ENCODE measurements at regions not wholly inside any gene's neighbourhood (a gene's known extent, or its start where the extent isn't known, plus 50 kb on each side); places are given as distances from the start of the nearest gene placed in this dataset.

GRCh38 chrX:148159796-148160195 lies 178.7 kb downstream of the FMR1NB start:
- DNase-seq (ENCODE audit: low spot score): no peak
- H3K27ac ChIP-seq: no peak overlapping the region
- TF ChIP-seq POLR2AphosphoS5 (IDR thresholded peaks at IDR 0.05) (no peak), POLR2A (IDR thresholded peaks at IDR 0.05) (no peak)
- TF ChIP-seq, protein P1, sequence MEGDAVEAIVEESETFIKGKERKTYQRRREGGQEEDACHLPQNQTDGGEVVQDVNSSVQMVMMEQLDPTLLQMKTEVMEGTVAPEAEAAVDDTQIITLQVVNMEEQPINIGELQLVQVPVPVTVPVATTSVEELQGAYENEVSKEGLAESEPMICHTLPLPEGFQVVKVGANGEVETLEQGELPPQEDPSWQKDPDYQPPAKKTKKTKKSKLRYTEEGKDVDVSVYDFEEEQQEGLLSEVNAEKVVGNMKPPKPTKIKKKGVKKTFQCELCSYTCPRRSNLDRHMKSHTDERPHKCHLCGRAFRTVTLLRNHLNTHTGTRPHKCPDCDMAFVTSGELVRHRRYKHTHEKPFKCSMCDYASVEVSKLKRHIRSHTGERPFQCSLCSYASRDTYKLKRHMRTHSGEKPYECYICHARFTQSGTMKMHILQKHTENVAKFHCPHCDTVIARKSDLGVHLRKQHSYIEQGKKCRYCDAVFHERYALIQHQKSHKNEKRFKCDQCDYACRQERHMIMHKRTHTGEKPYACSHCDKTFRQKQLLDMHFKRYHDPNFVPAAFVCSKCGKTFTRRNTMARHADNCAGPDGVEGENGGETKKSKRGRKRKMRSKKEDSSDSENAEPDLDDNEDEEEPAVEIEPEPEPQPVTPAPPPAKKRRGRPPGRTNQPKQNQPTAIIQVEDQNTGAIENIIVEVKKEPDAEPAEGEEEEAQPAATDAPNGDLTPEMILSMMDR (IDR thresholded peaks at IDR 0.05): no peak

DNA sequence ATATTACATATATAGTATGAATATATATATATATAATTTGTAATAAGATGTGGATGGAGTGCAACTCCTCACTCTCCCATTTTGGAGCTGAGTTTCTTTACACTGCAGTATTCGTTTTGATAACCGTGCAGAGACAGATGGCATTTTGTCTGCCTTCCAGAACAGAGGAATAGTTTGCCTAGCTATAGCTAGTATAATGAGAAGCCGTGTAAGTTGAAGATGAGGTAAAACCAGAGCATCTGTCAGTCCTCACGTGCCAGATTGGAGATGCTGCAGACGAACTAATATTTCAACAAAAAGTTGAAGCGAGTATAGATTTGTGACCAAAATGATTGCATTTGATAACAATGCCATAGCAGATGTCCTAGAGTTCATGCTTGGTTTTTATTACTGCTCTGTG lies 180.6 kb downstream of the FMR1NB start:
- no peak for DNase-seq (ENCODE audit: low spot score)
- intact Hi-C loops (cut with DNase I): no loop called here
- no peak overlapping the region for H3K4me3 ChIP-seq
- TF ChIP-seq POLR2A (IDR thresholded peaks at IDR 0.05): no peak
- TF ChIP-seq, protein P1 (IDR thresholded peaks at IDR 0.05): no peak
- TF ChIP-seq POLR2AphosphoS5 (IDR thresholded peaks at IDR 0.05): no peak
- 77% methylated on average over 6 of the region's 6 CpGs for WGBS
- H3K4me1 ChIP-seq (replicated peaks): no peaks in the 10 kb centered on the region
- no peaks in the 10 kb centered on the region for H3K36me3 ChIP-seq
- H3K27ac ChIP-seq: no peak overlapping the region
- no peaks in the 10 kb centered on the region for H3K27me3 ChIP-seq (replicated peaks; ENCODE audit: insufficient read depth)
- H3K9me3 ChIP-seq: no peaks in the 10 kb centered on the region

More at GRCh38 chrX:148159796-148160195, 178.7 kb downstream of the FMR1NB start:
- intact Hi-C loops (cut with DNase I): no loop called here
- no peaks in the 10 kb centered on the region for H3K36me3 ChIP-seq
- no peaks in the 10 kb centered on the region for H3K4me1 ChIP-seq (replicated peaks)
- H3K9me3 ChIP-seq: no peaks in the 10 kb centered on the region
- H3K4me3 ChIP-seq: no peak overlapping the region
- no peaks in the 10 kb centered on the region for H3K27me3 ChIP-seq (replicated peaks; ENCODE audit: insufficient read depth)

DNA sequence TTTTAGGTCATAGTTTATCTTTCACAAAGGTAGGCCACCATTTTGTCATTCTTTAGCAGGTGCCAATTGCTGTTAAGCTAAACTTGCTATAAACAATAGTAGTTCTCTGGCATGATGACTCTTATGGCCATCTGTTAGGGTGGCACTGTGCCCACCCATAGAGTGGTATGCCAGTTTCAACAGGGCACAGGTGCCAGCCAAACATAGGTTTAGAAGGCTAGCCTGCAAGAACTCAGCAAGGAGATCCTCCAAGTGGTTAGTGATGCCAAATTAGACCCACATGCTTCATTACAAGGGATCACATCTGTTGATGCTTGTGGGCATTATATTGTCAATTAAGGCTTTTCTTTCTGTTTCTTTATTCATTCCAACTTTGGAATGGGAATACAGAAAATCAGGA lies 204.5 kb downstream of the FMR1NB start:
- intact Hi-C loops (cut with DNase I): no loop called here
- H3K9me3 ChIP-seq: no peaks in the 10 kb centered on the region
- no peaks in the 10 kb centered on the region for H3K4me1 ChIP-seq (replicated peaks)
- H3K36me3 ChIP-seq: no peaks in the 10 kb centered on the region
- no peak for TF ChIP-seq POLR2AphosphoS5 (IDR thresholded peaks at IDR 0.05)
- no peak for TF ChIP-seq POLR2A (IDR thresholded peaks at IDR 0.05)
- TF ChIP-seq, protein P1 (IDR thresholded peaks at IDR 0.05): no peak
- DNase-seq (ENCODE audit: low spot score): no peak
- H3K27me3 ChIP-seq (replicated peaks; ENCODE audit: insufficient read depth): no peaks in the 10 kb centered on the region
- H3K4me3 ChIP-seq: no peak overlapping the region
- no peak overlapping the region for H3K27ac ChIP-seq

DNA sequence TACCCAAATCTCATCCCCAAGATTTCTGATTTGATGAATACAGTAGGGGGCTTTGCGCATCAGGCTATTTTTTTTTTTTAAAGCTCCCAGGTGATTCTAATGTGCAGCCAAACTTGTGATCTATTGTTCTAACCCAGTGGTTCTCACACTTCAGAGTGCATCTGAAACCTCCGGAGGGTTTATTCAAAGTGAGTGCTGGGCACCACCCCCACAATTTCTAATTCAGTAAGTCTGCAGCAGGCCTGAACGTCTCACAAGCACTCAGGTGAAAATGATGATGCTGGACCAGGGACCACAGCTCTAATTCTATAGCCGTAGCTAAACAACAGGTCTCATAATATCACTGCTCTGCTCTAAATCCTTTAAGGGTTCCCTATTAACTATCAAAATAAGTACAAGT lies 211.4 kb downstream of the FMR1NB start:
- no peak for DNase-seq (ENCODE audit: low spot score)
- WGBS: 60% methylated on average over 4 of the region's 4 CpGs
- no peak overlapping the region for H3K4me3 ChIP-seq
- no peak overlapping the region for H3K27ac ChIP-seq
- no peaks in the 10 kb centered on the region for H3K36me3 ChIP-seq
- no peaks in the 10 kb centered on the region for H3K9me3 ChIP-seq
- intact Hi-C loops (cut with DNase I): no loop called here
- no peaks in the 10 kb centered on the region for H3K27me3 ChIP-seq (replicated peaks; ENCODE audit: insufficient read depth)
- TF ChIP-seq, protein P1 (IDR thresholded peaks at IDR 0.05): no peak
- TF ChIP-seq POLR2AphosphoS5 (IDR thresholded peaks at IDR 0.05): no peak
- TF ChIP-seq POLR2A (IDR thresholded peaks at IDR 0.05): no peak
- H3K4me1 ChIP-seq (replicated peaks): no peaks in the 10 kb centered on the region

DNA sequence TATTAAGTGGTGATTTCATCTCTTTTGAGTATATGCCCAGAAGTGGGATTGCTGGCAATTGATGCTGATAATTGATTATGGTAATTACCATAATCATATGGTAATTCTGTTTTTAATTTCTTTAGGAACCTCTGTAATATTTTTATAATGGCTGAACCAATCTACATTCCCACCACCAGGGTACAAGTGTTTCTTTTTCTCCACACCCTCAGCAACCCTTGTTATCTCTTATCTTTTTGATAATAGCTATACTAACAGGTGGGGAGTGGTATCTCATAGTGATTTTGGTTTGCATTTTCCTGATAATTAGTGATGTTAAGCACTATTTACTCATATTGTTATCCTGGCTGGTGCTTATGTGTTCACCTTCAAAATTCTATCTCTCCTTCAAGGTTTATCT lies 212.6 kb downstream of the FMR1NB start:
- Histone ChIP-seq H3K27me3 (replicated peaks; ENCODE audit: insufficient read depth) (no peaks in the 10 kb centered on the region), H3K27ac (no peak overlapping the region), H3K9me3 (no peaks in the 10 kb centered on the region), H3K36me3 (no peaks in the 10 kb centered on the region), H3K4me1 (replicated peaks) (no peaks in the 10 kb centered on the region), H3K4me3 (no peak overlapping the region)
- intact Hi-C loops (cut with DNase I): no loop called here
- no peak for DNase-seq (ENCODE audit: low spot score)
- TF ChIP-seq, protein P1 (IDR thresholded peaks at IDR 0.05): no peak
- TF ChIP-seq POLR2AphosphoS5 (IDR thresholded peaks at IDR 0.05): no peak
- no peak for TF ChIP-seq POLR2A (IDR thresholded peaks at IDR 0.05)
